ENCODE measurements at regions not wholly inside any gene's neighbourhood (a gene's known extent, or its start where the extent isn't known, plus 50 kb on each side); places are given as distances from the start of the nearest gene placed in this dataset.

- TF ChIP-seq, protein P1, sequence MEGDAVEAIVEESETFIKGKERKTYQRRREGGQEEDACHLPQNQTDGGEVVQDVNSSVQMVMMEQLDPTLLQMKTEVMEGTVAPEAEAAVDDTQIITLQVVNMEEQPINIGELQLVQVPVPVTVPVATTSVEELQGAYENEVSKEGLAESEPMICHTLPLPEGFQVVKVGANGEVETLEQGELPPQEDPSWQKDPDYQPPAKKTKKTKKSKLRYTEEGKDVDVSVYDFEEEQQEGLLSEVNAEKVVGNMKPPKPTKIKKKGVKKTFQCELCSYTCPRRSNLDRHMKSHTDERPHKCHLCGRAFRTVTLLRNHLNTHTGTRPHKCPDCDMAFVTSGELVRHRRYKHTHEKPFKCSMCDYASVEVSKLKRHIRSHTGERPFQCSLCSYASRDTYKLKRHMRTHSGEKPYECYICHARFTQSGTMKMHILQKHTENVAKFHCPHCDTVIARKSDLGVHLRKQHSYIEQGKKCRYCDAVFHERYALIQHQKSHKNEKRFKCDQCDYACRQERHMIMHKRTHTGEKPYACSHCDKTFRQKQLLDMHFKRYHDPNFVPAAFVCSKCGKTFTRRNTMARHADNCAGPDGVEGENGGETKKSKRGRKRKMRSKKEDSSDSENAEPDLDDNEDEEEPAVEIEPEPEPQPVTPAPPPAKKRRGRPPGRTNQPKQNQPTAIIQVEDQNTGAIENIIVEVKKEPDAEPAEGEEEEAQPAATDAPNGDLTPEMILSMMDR (IDR thresholded peaks at IDR 0.05; ENCODE audit: low read depth, low read length): no peak
- no peak for TF ChIP-seq EZH2phosphoT487 (IDR thresholded peaks at IDR 0.05; ENCODE audit: low read depth)
Measured at GRCh38 chr3:13162549-13163320, 89.5 kb upstream of the IQSEC1 start.
